PFSK-1 (cell line): ENCODE measurements at regions not wholly inside any gene's neighbourhood (a gene's known extent, or its start where the extent isn't known, plus 50 kb on each side); places are given as distances from the start of the nearest gene placed in this dataset.

Experiments used
- POLR2AphosphoS5 ChIP-seq: IDR thresholded peaks from 2 replicates; pipeline ENCODE4 v1.6.1; 2012; ENCODE audit warnings: low read depth, mild to moderate bottlenecking, control low read depth, low read length, moderate library complexity
- SIN3A ChIP-seq: IDR thresholded peaks from 2 replicates; pipeline ENCODE4 v1.6.1; 2012; ENCODE audit warnings: mild to moderate bottlenecking, low read length, moderate library complexity, borderline replicate concordance; ENCODE audit not compliant: insufficient read depth
- TF ChIP-seq, protein P1 (sequence below), 2 experiments: IDR thresholded peaks; 2 replicates each; pipeline versions ENCODE4 v1.6.1 to v1.8.0; 2011 to 2012; ENCODE audit warnings: low read depth in 2 of 2, low read length in 2 of 2, control low read depth in 1 of 2, inconsistent platforms in 1 of 2, mild to moderate bottlenecking in 1 of 2, moderate library complexity in 1 of 2; ENCODE audit not compliant: insufficient read depth in 1 of 2

- TF ChIP-seq, protein P1, sequence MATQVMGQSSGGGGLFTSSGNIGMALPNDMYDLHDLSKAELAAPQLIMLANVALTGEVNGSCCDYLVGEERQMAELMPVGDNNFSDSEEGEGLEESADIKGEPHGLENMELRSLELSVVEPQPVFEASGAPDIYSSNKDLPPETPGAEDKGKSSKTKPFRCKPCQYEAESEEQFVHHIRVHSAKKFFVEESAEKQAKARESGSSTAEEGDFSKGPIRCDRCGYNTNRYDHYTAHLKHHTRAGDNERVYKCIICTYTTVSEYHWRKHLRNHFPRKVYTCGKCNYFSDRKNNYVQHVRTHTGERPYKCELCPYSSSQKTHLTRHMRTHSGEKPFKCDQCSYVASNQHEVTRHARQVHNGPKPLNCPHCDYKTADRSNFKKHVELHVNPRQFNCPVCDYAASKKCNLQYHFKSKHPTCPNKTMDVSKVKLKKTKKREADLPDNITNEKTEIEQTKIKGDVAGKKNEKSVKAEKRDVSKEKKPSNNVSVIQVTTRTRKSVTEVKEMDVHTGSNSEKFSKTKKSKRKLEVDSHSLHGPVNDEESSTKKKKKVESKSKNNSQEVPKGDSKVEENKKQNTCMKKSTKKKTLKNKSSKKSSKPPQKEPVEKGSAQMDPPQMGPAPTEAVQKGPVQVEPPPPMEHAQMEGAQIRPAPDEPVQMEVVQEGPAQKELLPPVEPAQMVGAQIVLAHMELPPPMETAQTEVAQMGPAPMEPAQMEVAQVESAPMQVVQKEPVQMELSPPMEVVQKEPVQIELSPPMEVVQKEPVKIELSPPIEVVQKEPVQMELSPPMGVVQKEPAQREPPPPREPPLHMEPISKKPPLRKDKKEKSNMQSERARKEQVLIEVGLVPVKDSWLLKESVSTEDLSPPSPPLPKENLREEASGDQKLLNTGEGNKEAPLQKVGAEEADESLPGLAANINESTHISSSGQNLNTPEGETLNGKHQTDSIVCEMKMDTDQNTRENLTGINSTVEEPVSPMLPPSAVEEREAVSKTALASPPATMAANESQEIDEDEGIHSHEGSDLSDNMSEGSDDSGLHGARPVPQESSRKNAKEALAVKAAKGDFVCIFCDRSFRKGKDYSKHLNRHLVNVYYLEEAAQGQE (IDR thresholded peaks at IDR 0.05; ENCODE audit: insufficient read depth in 1 of 2, low read depth in 2 of 2, low read length in 2 of 2): no peak
- TF ChIP-seq SIN3A: no peak
- TF ChIP-seq POLR2AphosphoS5: no peak
Measured at GRCh38 chr14:55838529-55839052, 258.6 kb downstream of the KTN1 start.
